OCI-LY7 (cell line): ENCODE measurements at regions not wholly inside any gene's neighbourhood (a gene's known extent, or its start where the extent isn't known, plus 50 kb on each side); places are given as distances from the start of the nearest gene placed in this dataset.

Source experiments
- BruUV-seq: library from RNA; stranded (reverse); fragments of 400-500 nt; replicated peaks from 2 replicates; lab custom pipeline; 2021; lab: Mats Ljungman, UMichigan
- CTCF ChIA-PET: fragments of 300-600 bp; sonication (Branson Sonifier 250); formaldehyde crosslinking; loops from one replicate; lab custom pipeline; 2022; ENCODE audit warnings: antibody characterized with exemption; ENCODE audit not compliant: unreplicated experiment; lab: Charles Lee
- POLR2A ChIA-PET: fragments of 300-600 bp; sonication (Branson Sonifier 250); formaldehyde crosslinking; loops from one replicate; lab custom pipeline; 2022; ENCODE audit warnings: antibody characterized with exemption; lab: Charles Lee
- DNase-seq: peaks from one replicate; pipeline ENCODE4 v3.0.0-alpha.2; 2015; ENCODE audit warnings: low spot score
- H2AFZ ChIP-seq: fragments of 200-600 bp; sonication (generic), shearing (Covaris generic); 2 replicates; pipeline ENCODE4 v1.6.1; 2014; ENCODE audit warnings: mild to moderate bottlenecking, antibody characterized with exemption, low read length, moderate library complexity
- H3K27ac ChIP-seq: fragments of 200-600 bp; sonication (generic); 2 replicates; pipeline ENCODE4 v1.5.1; 2014; ENCODE audit warnings: mixed run types, low read depth, mild to moderate bottlenecking, moderate library complexity, low read length, inconsistent platforms; ENCODE audit not compliant: poor library complexity, severe bottlenecking
- H3K36me3 ChIP-seq: fragments of 200-600 bp; sonication (generic); 2 replicates; pipeline ENCODE4 v1.6.1; 2014; ENCODE audit warnings: mild to moderate bottlenecking, antibody characterized with exemption, low read length, moderate library complexity, mixed read lengths; ENCODE audit not compliant: insufficient read depth
- H3K4me1 ChIP-seq: fragments of 200-600 bp; sonication (generic); 2 replicates; pipeline ENCODE4 v1.5.1; 2014; ENCODE audit warnings: mild to moderate bottlenecking, low read length; ENCODE audit not compliant: insufficient read depth, poor library complexity, severe bottlenecking
- H3K4me2 ChIP-seq: fragments of 200-600 bp; sonication (generic); 2 replicates; pipeline ENCODE4 v1.6.1; 2014; ENCODE audit warnings: mild to moderate bottlenecking, low read length
- H3K4me3 ChIP-seq: fragments of 200-600 bp; sonication (generic); 2 replicates; pipeline ENCODE4 v1.5.1; 2014; ENCODE audit warnings: mild to moderate bottlenecking, low read depth, low read length; ENCODE audit not compliant: poor library complexity, severe bottlenecking
- H3K79me2 ChIP-seq: fragments of 200-600 bp; sonication (generic); 2 replicates; pipeline ENCODE4 v1.6.1; 2016; ENCODE audit warnings: low read depth, mild to moderate bottlenecking, low read length, moderate library complexity, mixed read lengths; ENCODE audit not compliant: insufficient read depth
- H3K9me2 ChIP-seq: fragments of 200-600 bp; sonication (generic); 2 replicates; pipeline ENCODE4 v1.6.1; 2016; ENCODE audit warnings: mild to moderate bottlenecking, low read length, mixed read lengths; ENCODE audit not compliant: insufficient read depth
- H3K9me3 ChIP-seq: fragments of 200-600 bp; sonication (generic); 2 replicates; pipeline ENCODE4 v1.6.1; 2014; ENCODE audit warnings: mild to moderate bottlenecking, mixed run types, low read length, mixed read lengths
- H4K20me1 ChIP-seq: fragments of 200-600 bp; sonication (generic); 2 replicates; pipeline ENCODE4 v1.6.1; 2014; ENCODE audit warnings: mild to moderate bottlenecking, antibody characterized with exemption, low read length, moderate library complexity, mixed read lengths; ENCODE audit not compliant: insufficient read depth
- CTCF ChIP-seq: fragments of 200-600 bp; sonication (generic); conservative IDR thresholded peaks from 2 replicates; pipeline ENCODE4 v1.5.1; 2014; ENCODE audit warnings: mild to moderate bottlenecking, antibody characterized with exemption, low read length, moderate library complexity, mixed read lengths
- EZH2phosphoT487 ChIP-seq: fragments of 200-600 bp; sonication (generic); IDR thresholded peaks from 2 replicates; pipeline ENCODE4 v1.6.1; 2018; ENCODE audit warnings: low read depth, borderline replicate concordance, mild to moderate bottlenecking, mixed run types, antibody characterized with exemption, low read length, moderate library complexity, mixed read lengths
- intact Hi-C: fragments of 100-400 bp; cut with micrococcal nuclease; formaldehyde crosslinking; loops from one replicate; pipeline ENCODE4 v1.10.0; 2022; ENCODE audit not compliant: unreplicated experiment

DNA sequence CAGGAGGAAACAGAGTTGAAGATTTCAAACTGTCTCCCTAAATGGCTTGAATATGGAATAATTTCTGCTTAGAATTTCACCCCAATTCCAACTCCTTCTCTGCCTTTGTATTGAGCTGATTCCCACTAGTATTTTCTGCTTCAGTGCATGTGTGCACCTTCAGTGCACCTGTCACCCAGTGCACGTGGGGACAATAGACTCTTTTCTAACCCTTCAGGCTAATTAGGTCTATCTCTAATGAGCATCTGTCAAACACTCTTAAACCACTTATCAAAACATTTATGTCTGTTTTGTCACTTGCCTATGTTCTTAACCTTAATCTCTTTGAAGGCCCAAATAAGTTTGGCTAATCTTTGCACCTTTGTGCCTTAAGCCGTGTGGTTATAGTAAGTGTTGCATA is 232.0 kb upstream of the NETO1 start:
- CTCF ChIA-PET = no interaction called here
- Histone ChIP-seq H3K79me2 (no peaks in the 10 kb centered on the region), H4K20me1 (no peaks in the 10 kb centered on the region), H3K27ac (no peak overlapping the region), H3K4me1 (no peaks in the 10 kb centered on the region), H2AFZ (no peak overlapping the region), H3K9me3 (no peaks in the 10 kb centered on the region), H3K36me3 (no peaks in the 10 kb centered on the region), H3K4me3 (no peak overlapping the region), H3K9me2 (no peaks in the 10 kb centered on the region), H3K4me2 (no peak overlapping the region)
- intact Hi-C loops = no loop called here
- no peak for TF ChIP-seq EZH2phosphoT487
- TF ChIP-seq CTCF = no peak
- DNase-seq = no peak
- no TSS peak for BruUV-seq
- POLR2A ChIA-PET = interaction anchor here (0.6 kb wide), 1 partner anchor 12 kb away, joined by 3 read pairs; no protein-coding TSS in a partner anchor

DNA sequence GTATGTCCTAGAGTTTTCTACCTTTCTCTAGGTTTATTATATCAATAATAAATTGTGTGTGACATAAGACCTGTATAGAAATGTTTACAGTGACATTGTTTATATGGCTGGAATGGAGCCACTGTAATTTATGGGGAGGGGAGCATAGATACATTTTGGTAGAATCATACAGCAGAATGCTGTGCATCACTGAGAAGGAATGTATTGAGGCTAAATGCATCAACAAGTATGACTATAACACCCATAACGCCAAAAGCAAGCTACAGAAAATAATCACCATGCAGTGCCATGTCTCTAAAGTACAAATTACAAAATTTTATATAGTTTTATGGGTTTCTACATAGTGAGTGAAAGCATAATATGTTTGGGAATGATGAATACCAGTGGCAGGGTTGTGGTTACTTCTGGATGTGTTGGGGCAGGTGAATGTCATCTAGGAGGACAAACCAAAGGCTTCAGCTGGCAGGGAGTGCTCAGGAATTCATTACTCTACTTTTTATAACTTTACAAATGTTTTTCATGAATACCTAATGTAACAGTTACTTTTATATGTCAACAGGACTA is 226.0 kb upstream of the NETO1 start:
- no TSS peak for BruUV-seq
- TF ChIP-seq CTCF = no peak
- TF ChIP-seq EZH2phosphoT487 = no peak
- no peaks in the 10 kb centered on the region for H3K9me2 ChIP-seq
- H3K9me3 ChIP-seq = no peaks in the 10 kb centered on the region
- no peak for DNase-seq
- intact Hi-C loops = no loop called here
- POLR2A ChIA-PET = no interaction called here
- H3K36me3 ChIP-seq = no peaks in the 10 kb centered on the region
- H2AFZ ChIP-seq = no peak overlapping the region
- no peaks in the 10 kb centered on the region for H4K20me1 ChIP-seq
- H3K79me2 ChIP-seq = no peaks in the 10 kb centered on the region
- no peak overlapping the region for H3K27ac ChIP-seq
- H3K4me2 ChIP-seq = no peak overlapping the region
- no peaks in the 10 kb centered on the region for H3K4me1 ChIP-seq
- CTCF ChIA-PET = no interaction called here
- no peak overlapping the region for H3K4me3 ChIP-seq

DNA sequence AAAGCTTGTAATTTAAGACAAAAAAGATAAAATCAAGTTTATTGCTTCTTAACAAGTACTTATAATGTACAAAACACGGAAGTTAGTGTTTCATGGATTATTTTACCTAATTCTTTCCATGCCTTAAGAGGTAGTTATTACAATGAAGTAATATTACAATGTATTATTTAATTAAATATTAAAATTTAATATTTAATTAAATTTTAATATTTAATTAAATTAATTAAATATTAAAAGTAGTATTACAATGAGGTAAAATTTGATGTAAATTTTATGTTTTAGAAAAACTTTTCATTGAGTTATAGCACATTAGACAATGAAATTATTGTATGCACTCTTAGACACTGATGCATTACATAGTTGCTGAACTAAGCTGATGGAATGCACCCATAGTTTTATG is 220.7 kb upstream of the NETO1 start:
- Histone ChIP-seq H3K79me2 (no peaks in the 10 kb centered on the region), H3K9me3 (no peaks in the 10 kb centered on the region), H3K27ac (no peak overlapping the region), H3K9me2 (no peaks in the 10 kb centered on the region), H2AFZ (no peak overlapping the region), H3K4me2 (no peak overlapping the region), H3K4me3 (no peak overlapping the region), H4K20me1 (no peaks in the 10 kb centered on the region), H3K36me3 (no peaks in the 10 kb centered on the region), H3K4me1 (no peaks in the 10 kb centered on the region)
- BruUV-seq = no TSS peak
- intact Hi-C loops = no loop called here
- ChIA-PET CTCF (no interaction called here), POLR2A (no interaction called here)
- TF ChIP-seq CTCF (no peak), EZH2phosphoT487 (no peak)
- DNase-seq = no peak
